GM21723 (cell line): ENCODE measurements at regions not wholly inside any gene's neighbourhood (a gene's known extent, or its start where the extent isn't known, plus 50 kb on each side); places are given as distances from the start of the nearest gene placed in this dataset.

Source experiments
- ATAC-seq: cut with Tn5 transposase; IDR thresholded peaks from one replicate; pipeline ENCODE4 v1.9.1; 2021; ENCODE audit warnings: mild to moderate bottlenecking, moderate library complexity; ENCODE audit not compliant: unreplicated experiment

DNA sequence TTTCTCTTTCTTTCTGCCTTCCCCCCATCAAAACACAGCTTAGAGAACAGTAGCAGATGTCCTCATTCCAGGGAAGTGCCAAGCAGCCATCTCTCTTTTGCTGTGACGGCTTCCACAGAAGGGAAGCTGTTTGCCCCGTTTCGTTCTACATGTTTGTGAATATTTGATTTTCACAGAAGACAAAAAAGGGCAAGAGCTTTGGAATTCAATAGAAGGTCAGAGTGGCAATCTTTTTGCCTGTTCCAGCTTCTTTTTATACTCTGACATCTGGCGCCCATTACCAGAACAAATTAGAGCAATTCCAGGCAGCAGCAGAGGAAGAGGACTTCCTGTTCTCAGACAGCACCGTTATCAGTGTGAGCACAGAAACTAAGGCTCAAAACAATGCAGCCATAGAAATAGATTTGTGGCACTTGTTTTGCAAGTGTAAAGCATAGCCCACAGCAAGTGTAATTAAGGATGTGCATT lies 79.0 kb upstream of the CDH19 start:
- ATAC-seq: no peak

DNA sequence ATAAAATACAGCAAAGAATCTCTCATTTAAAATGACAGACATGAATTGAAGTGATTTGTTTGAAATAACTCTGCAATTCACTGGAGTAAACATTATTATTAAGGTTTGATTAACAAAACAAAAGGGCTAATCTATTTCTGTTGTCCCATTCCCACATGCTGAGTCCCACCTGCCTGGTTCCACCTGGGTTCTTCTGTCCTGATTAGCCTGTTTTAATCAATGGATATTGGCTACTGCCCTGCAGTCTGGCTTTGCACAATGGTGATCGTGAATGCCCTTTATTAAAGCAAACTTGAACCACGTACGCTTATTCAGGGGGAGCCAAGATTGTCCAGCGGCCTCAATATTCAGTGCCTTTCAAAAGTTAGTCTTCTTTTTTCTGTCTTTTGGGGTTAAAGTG lies 72.8 kb upstream of the CDH19 start:
- ATAC-seq: no peak

- no peak for ATAC-seq
These were observed 70.4 kb upstream of the CDH19 start for GRCh38 chr18:66674286-66674685.

- ATAC-seq: no peak
These were observed 64.8 kb upstream of the CDH19 start for GRCh38 chr18:66668706-66669105.

GRCh38 chr18:66662632-66663031 lies 58.7 kb upstream of the CDH19 start:
- no peak for ATAC-seq

DNA sequence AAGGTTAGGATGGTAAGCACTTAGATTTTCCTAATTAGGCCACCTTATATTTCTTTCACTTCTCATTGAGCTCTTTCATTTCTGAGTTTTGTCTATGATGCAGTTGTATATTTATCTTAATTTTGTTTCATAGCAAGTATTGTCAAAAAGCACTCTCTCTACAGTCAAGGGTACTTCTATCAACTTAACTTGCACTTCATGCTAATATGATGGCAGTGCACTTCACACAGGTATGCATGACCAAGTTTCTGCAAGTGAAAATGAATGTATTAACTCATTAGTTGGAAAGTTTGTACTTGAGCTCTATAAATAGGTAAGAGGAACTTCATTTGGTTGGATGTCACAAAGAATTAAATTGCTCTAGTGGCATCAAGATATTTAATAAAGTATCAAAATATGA lies 51.5 kb upstream of the CDH19 start:
- ATAC-seq: no peak
